K562 (cell line): ENCODE measurements at regions not wholly inside any gene's neighbourhood (a gene's known extent, or its start where the extent isn't known, plus 50 kb on each side); places are given as distances from the start of the nearest gene placed in this dataset.

ENCODE experiments used
- ATAC-seq: fragments of 200-7000 bp; cut with Tn5 transposase; 3 replicates; pipeline ENCODE4 v1.9.1; 2020; ENCODE audit warnings: moderate library complexity
- BruUV-seq: library from RNA; stranded (reverse); fragments of 400-500 nt; replicated peaks from 2 replicates; lab custom pipeline; 2021; lab: Mats Ljungman, UMichigan
- CTCF ChIA-PET: fragments of 300-600 bp; formaldehyde crosslinking; extraction: SDS; loops from one replicate; lab custom pipeline; 2021; ENCODE audit warnings: low intra/inter-chr PET ratio; lab: Yijun Ruan, JAX
- POLR2A ChIA-PET: fragments of 300-600, 350-650 bp; sonication (Branson Sonifier 250); formaldehyde crosslinking; extraction: SDS; loops from one replicate; lab custom pipeline; 2021; ENCODE audit warnings: antibody characterized with exemption, inconsistent platforms; lab: Yijun Ruan, JAX
- DNase-seq, 4 experiments: peaks; one replicate each; pipeline versions ENCODE4 v3.0.0 to v3.0.0-alpha.2; 2011 to 2018; ENCODE audit warnings: low spot score in 3 of 4, mixed read lengths in 3 of 4; ENCODE audit errors: extremely low read depth in 1 of 4
- FAIRE-seq: peaks from 2 replicates; lab custom pipeline; 2011; peaks lifted over from hg19 to GRCh38; lab: Jason Lieb, UNC
- H2AFZ ChIP-seq: 2 replicates; pipeline ENCODE4 v1.6.0; 2011; ENCODE audit warnings: low read depth, low read length, control low read depth, inconsistent platforms
- H3K27ac ChIP-seq: fragments of 200-600 bp; 3 replicates; pipeline ENCODE4 v1.8.0; 2011; ENCODE audit warnings: low read depth, mild to moderate bottlenecking, control low read depth, inconsistent platforms, low read length, moderate library complexity, mixed read lengths; ENCODE audit errors: extremely low read depth
- H3K27me3 ChIP-seq, 2 experiments: fragments of 300-600 bp in 1 of 2; 2 replicates in 1 of 2; 3 replicates in 1 of 2; pipeline versions ENCODE4 v1.6.0 to v1.8.0; 2011; ENCODE audit warnings: inconsistent platforms in 2 of 2, low read length in 2 of 2, mild to moderate bottlenecking in 1 of 2, mixed read lengths in 1 of 2, moderate library complexity in 1 of 2; ENCODE audit not compliant: control insufficient read depth in 2 of 2, insufficient read depth in 2 of 2
- H3K36me3 ChIP-seq: fragments of 300-600 bp; 3 replicates; pipeline ENCODE4 v1.8.0; 2011; ENCODE audit warnings: mild to moderate bottlenecking, low read length, inconsistent platforms; ENCODE audit not compliant: control insufficient read depth, insufficient read depth
- H3K4me1 ChIP-seq, 2 experiments: fragments of 200-600 bp in 1 of 2; replicated peaks in 1 of 2; 2 replicates in 1 of 2; 3 replicates in 1 of 2; pipeline versions ENCODE4 v1.5.1 to v1.8.0; 2011; ENCODE audit warnings: inconsistent platforms in 2 of 2, low read length in 2 of 2, mild to moderate bottlenecking in 1 of 2, mixed read lengths in 1 of 2, moderate library complexity in 1 of 2; ENCODE audit not compliant: control insufficient read depth in 2 of 2, insufficient read depth in 2 of 2
- H3K4me2 ChIP-seq: 2 replicates; pipeline ENCODE4 v1.6.1; 2011; ENCODE audit warnings: low read length, control low read depth, inconsistent platforms, mixed read lengths; ENCODE audit not compliant: insufficient read depth
- H3K4me3 ChIP-seq: fragments of 200-600 bp; sonication (generic), shearing (Covaris generic); 2 replicates; pipeline ENCODE4 v1.5.1; 2016; ENCODE audit warnings: control low read depth, inconsistent platforms
- H3K79me2 ChIP-seq: fragments of 200-600 bp; 3 replicates; pipeline ENCODE4 v1.8.0; 2011; ENCODE audit warnings: low read length, inconsistent platforms; ENCODE audit not compliant: control insufficient read depth, insufficient read depth
- H3K9ac ChIP-seq, 2 experiments: 2 replicates each; pipeline versions ENCODE4 v1.6.0 to v1.6.1; 2011; ENCODE audit warnings: low read depth in 2 of 2, low read length in 2 of 2, control low read depth in 1 of 2, inconsistent platforms in 1 of 2, mild to moderate bottlenecking in 1 of 2, mixed read lengths in 1 of 2; ENCODE audit not compliant: insufficient read depth in 1 of 2
- H3K9me1 ChIP-seq: one replicate; pipeline ENCODE4 v1.6.0; 2011; ENCODE audit warnings: inconsistent platforms, mild to moderate bottlenecking, low read length, moderate library complexity; ENCODE audit not compliant: control insufficient read depth, insufficient read depth
- H3K9me3 ChIP-seq: replicated peaks from 2 replicates; pipeline ENCODE4 v1.5.1; 2011; ENCODE audit warnings: low read depth, low read length, inconsistent platforms; ENCODE audit not compliant: control insufficient read depth, insufficient read depth
- H4K20me1 ChIP-seq: replicated peaks from 2 replicates; pipeline ENCODE4 v1.6.1; 2011; ENCODE audit warnings: low read length, inconsistent platforms, mixed read lengths; ENCODE audit not compliant: control insufficient read depth, insufficient read depth
- ARID3B ChIP-seq: fragments of 250-450 bp; sonication (Bioruptor Pico); IDR thresholded peaks from 2 replicates; pipeline ENCODE4 v1.4.0; 2020; ENCODE audit warnings: borderline replicate concordance
- ATF4 ChIP-seq: fragments of 450-650 bp; formaldehyde crosslinking; IDR thresholded peaks from 2 replicates; pipeline ENCODE4 v1.4.0; 2022; ENCODE audit warnings: mild to moderate bottlenecking, moderate library complexity
- CXXC5 ChIP-seq: fragments of 250-450 bp; sonication (Bioruptor Pico); IDR thresholded peaks from 2 replicates; pipeline ENCODE4 v1.8.0; 2022; ENCODE audit warnings: inconsistent platforms, mild to moderate bottlenecking, moderate library complexity
- HES1 ChIP-seq: fragments of 450-650 bp; IDR thresholded peaks from 2 replicates; pipeline ENCODE4 v1.6.1; 2016; ENCODE audit warnings: low read depth, mild to moderate bottlenecking, moderate library complexity
- HMGN3 ChIP-seq: IDR thresholded peaks from 2 replicates; pipeline ENCODE4 v1.6.1; 2011; ENCODE audit warnings: borderline replicate concordance, low read depth, mild to moderate bottlenecking, mixed read lengths, low read length; ENCODE audit not compliant: insufficient read length; ENCODE audit errors: extremely low read depth
- MYNN ChIP-seq, 2 experiments: sonication (generic); formaldehyde crosslinking in 1 of 2; IDR thresholded peaks; 2 replicates each; pipeline versions ENCODE4 v1.5.0 to v1.6.1; 2016 to 2020; ENCODE audit warnings: antibody characterized with exemption in 1 of 2, missing genetic modification reagents in 1 of 2
- NFIC ChIP-seq: fragments of 450-650 bp; IDR thresholded peaks from 2 replicates; pipeline ENCODE4 v1.6.1; 2017; ENCODE audit warnings: mild to moderate bottlenecking, inconsistent platforms
- PHTF2 ChIP-seq: fragments of 250-450 bp; sonication (Bioruptor Pico); IDR thresholded peaks from 2 replicates; pipeline ENCODE4 v1.5.0; 2021; ENCODE audit warnings: mild to moderate bottlenecking
- POLR2AphosphoS5 ChIP-seq: IDR thresholded peaks from 2 replicates; pipeline ENCODE4 v1.6.1; 2011; ENCODE audit warnings: mild to moderate bottlenecking, low read depth, low read length, moderate library complexity; ENCODE audit not compliant: control insufficient read depth, insufficient read depth
- RBM17 ChIP-seq: fragments of 200-400 bp; formaldehyde crosslinking; IDR thresholded peaks from 2 replicates; pipeline ENCODE4 v1.6.1; 2017; ENCODE audit warnings: low read depth, mild to moderate bottlenecking, low read length, borderline replicate concordance
- RFX5 ChIP-seq: IDR thresholded peaks from 2 replicates; pipeline ENCODE4 v1.6.1; 2011; ENCODE audit warnings: low read depth, mild to moderate bottlenecking, improper control_type of control experiment, low read length
- RHOXF2B ChIP-seq: fragments of 250-450 bp; sonication (Bioruptor Pico); conservative IDR thresholded peaks from 2 replicates; pipeline ENCODE4 v1.5.1; 2021
- STAT6 ChIP-seq: sonication (generic); formaldehyde crosslinking; IDR thresholded peaks from 2 replicates; pipeline ENCODE4 v1.8.1; 2023; ENCODE audit warnings: mild to moderate bottlenecking, missing genetic modification reagents
- ZBTB17 ChIP-seq: fragments of 450-650 bp; formaldehyde crosslinking; IDR thresholded peaks from 2 replicates; pipeline ENCODE4 v1.4.0; 2020; ENCODE audit warnings: mild to moderate bottlenecking
- ZNF146 ChIP-seq: IDR thresholded peaks from one replicate; pipeline ENCODE4 v1.6.1; 2018; ENCODE audit warnings: missing compliant biosample characterization; ENCODE audit not compliant: unreplicated experiment
- ZNF316 ChIP-seq: fragments of 450-650 bp; IDR thresholded peaks from 2 replicates; pipeline ENCODE4 v1.6.1; 2016
- WGBS: fragments of 100-300 bp; shearing (Covaris generic); methylation state at CpG from one replicate; pipeline ENCODE4 v1.1.6; 2016; ENCODE audit warnings: low coverage, mixed read lengths; ENCODE audit not compliant: insufficient coverage; ENCODE audit errors: missing lambda C conversion rate; 5-methylcytosine and 5-hydroxymethylcytosine counted together
- in situ Hi-C: fragments of 300-500 bp; cut with MboI; formaldehyde crosslinking; loops from 4 replicates; pipeline ENCODE4 v1.15.0; 2018; ENCODE audit warnings: inconsistent platforms, mixed read lengths
- intact Hi-C: fragments of 100-400 bp; cut with micrococcal nuclease; formaldehyde crosslinking; loops from 2 replicates; pipeline ENCODE4 v1.14.2; 2022

GRCh38 chr1:60915441-60915840 lies 166.9 kb upstream of the NFIA start:
- no peak overlapping the region for H3K9ac ChIP-seq
- H3K79me2 ChIP-seq: no peaks in the 10 kb centered on the region
- H2AFZ ChIP-seq: no peak overlapping the region
- H3K27ac ChIP-seq: no peak overlapping the region
- H3K4me2 ChIP-seq: no peak overlapping the region
- no peaks in the 10 kb centered on the region for H4K20me1 ChIP-seq
- no TSS peak for BruUV-seq
- H3K9me1 ChIP-seq: no peaks in the 10 kb centered on the region
- intact Hi-C loops (no loop called here), in situ Hi-C loops (no loop called here)
- FAIRE-seq (no peak), DNase-seq (no peak), ATAC-seq (no peak)
- ChIA-PET CTCF (no interaction called here), POLR2A (no interaction called here)
- TF ChIP-seq RFX5 (no peak), ZBTB17 (CRISPR knock-in tag) (no peak), NFIC (no peak), ZNF316 (no peak), PHTF2 (no peak), STAT6 (CRISPR knock-in tag) (no peak), MYNN (IDR thresholded peaks at IDR 0.05) (no peak), MYNN (CRISPR knock-in tag; IDR thresholded peaks at IDR 0.05) (no peak), RBM17 (no peak), ATF4 (no peak), CXXC5 (CRISPR knock-in tag) (no peak), HMGN3 (no peak), HES1 (no peak), POLR2AphosphoS5 (no peak), ZNF146 (CRISPR knock-in tag) (no peak), ARID3B (CRISPR knock-in tag) (no peak), RHOXF2B (no peak)
- no peak overlapping the region for H3K4me3 ChIP-seq
- H3K36me3 ChIP-seq: no peaks in the 10 kb centered on the region
- 53% methylated on average over 6 of the region's 6 CpGs for WGBS
- H3K27me3 ChIP-seq: no peaks in the 10 kb centered on the region
- no peaks in the 10 kb centered on the region; a peak in 1 of 5 replicates for H3K4me1 ChIP-seq
- H3K9me3 ChIP-seq: no peaks in the 10 kb centered on the region
